ENCODE measurements at regions not wholly inside any gene's neighbourhood (a gene's known extent, or its start where the extent isn't known, plus 50 kb on each side); places are given as distances from the start of the nearest gene placed in this dataset.

DNA sequence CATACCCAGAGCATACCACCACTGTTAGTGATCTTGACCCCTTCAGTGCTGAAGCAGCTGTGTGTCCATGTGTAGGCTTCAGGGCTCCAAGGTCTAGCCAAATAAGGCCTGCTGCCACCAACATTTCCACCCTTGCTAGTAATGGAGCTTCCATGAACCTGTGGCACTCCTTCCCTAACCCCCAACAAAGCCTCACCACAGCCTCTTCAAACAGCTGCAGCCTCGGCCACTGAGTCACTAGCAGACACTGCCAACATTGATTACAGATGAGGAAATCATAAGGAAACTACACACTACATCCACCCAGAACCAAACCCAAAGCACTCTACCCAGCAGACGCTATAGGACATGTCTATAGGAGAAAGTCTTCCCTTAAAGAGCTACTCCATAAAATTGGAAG is 610.7 kb downstream of the KCNJ2 start:
- TF ChIP-seq, protein P1, sequence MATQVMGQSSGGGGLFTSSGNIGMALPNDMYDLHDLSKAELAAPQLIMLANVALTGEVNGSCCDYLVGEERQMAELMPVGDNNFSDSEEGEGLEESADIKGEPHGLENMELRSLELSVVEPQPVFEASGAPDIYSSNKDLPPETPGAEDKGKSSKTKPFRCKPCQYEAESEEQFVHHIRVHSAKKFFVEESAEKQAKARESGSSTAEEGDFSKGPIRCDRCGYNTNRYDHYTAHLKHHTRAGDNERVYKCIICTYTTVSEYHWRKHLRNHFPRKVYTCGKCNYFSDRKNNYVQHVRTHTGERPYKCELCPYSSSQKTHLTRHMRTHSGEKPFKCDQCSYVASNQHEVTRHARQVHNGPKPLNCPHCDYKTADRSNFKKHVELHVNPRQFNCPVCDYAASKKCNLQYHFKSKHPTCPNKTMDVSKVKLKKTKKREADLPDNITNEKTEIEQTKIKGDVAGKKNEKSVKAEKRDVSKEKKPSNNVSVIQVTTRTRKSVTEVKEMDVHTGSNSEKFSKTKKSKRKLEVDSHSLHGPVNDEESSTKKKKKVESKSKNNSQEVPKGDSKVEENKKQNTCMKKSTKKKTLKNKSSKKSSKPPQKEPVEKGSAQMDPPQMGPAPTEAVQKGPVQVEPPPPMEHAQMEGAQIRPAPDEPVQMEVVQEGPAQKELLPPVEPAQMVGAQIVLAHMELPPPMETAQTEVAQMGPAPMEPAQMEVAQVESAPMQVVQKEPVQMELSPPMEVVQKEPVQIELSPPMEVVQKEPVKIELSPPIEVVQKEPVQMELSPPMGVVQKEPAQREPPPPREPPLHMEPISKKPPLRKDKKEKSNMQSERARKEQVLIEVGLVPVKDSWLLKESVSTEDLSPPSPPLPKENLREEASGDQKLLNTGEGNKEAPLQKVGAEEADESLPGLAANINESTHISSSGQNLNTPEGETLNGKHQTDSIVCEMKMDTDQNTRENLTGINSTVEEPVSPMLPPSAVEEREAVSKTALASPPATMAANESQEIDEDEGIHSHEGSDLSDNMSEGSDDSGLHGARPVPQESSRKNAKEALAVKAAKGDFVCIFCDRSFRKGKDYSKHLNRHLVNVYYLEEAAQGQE (IDR thresholded peaks at IDR 0.05; ENCODE audit: insufficient replicate concordance, low read depth): no peak
- TF ChIP-seq, protein P2, sequence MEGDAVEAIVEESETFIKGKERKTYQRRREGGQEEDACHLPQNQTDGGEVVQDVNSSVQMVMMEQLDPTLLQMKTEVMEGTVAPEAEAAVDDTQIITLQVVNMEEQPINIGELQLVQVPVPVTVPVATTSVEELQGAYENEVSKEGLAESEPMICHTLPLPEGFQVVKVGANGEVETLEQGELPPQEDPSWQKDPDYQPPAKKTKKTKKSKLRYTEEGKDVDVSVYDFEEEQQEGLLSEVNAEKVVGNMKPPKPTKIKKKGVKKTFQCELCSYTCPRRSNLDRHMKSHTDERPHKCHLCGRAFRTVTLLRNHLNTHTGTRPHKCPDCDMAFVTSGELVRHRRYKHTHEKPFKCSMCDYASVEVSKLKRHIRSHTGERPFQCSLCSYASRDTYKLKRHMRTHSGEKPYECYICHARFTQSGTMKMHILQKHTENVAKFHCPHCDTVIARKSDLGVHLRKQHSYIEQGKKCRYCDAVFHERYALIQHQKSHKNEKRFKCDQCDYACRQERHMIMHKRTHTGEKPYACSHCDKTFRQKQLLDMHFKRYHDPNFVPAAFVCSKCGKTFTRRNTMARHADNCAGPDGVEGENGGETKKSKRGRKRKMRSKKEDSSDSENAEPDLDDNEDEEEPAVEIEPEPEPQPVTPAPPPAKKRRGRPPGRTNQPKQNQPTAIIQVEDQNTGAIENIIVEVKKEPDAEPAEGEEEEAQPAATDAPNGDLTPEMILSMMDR (IDR thresholded peaks at IDR 0.05; ENCODE audit: insufficient read depth, low read length): no peak
- no peak for TF ChIP-seq SPI1 (IDR thresholded peaks at IDR 0.05; ENCODE audit: borderline replicate concordance, low read depth)
- no peak for TF ChIP-seq POLR2AphosphoS5 (IDR thresholded peaks at IDR 0.05; ENCODE audit: low read depth)
- TF ChIP-seq GABPA (IDR thresholded peaks at IDR 0.05; ENCODE audit: low read depth): no peak

Data from HL-60 (cell line).